Spleen (tissue), 11 donors: ENCODE measurements at regions not wholly inside any gene's neighbourhood (a gene's known extent, or its start where the extent isn't known, plus 50 kb on each side); places are given as distances from the start of the nearest gene placed in this dataset.

Experiments used
- DNase-seq: peaks from one replicate; pipeline ENCODE4 v3.0.0-alpha.2; 2020
- H3K27ac ChIP-seq, 8 donors: fragments of 200-600 bp; sonication (generic) in 7 of 8; 1 replicate in 4 of 8; 2 replicates in 4 of 8; pipeline versions ENCODE4 v1.5.0 to v1.8.0; 2016 to 2021; ENCODE audit warnings: inconsistent platforms in 4 of 8, mild to moderate bottlenecking in 4 of 8, moderate library complexity in 1 of 8
- H3K27me3 ChIP-seq, 7 donors: fragments of 200-600 bp; sonication (generic) in 6 of 7; replicated peaks in 1 of 7; 1 replicate in 4 of 7; 2 replicates in 3 of 7; pipeline versions ENCODE4 v1.5.0 to v1.8.0; 2016 to 2021; ENCODE audit warnings: inconsistent platforms in 3 of 7, mild to moderate bottlenecking in 1 of 7
- H3K36me3 ChIP-seq, 6 donors: fragments of 200-600 bp; sonication (generic) in 5 of 6; 1 replicate in 4 of 6; 2 replicates in 2 of 6; pipeline versions ENCODE4 v1.5.0 to v1.8.0; 2016 to 2021; ENCODE audit warnings: inconsistent platforms in 2 of 6
- H3K4me1 ChIP-seq, 6 donors: fragments of 200-600 bp; sonication (generic) in 5 of 6; 1 replicate in 3 of 6; 2 replicates in 3 of 6; pipeline versions ENCODE4 v1.5.0 to v1.8.0; 2016 to 2021; ENCODE audit warnings: inconsistent platforms in 3 of 6
- H3K4me3 ChIP-seq, 8 donors: fragments of 200-600 bp; sonication (generic) in 7 of 8; 1 replicate in 4 of 8; 2 replicates in 4 of 8; pipeline versions ENCODE4 v1.5.0 to v1.8.0; 2016 to 2021; ENCODE audit warnings: inconsistent platforms in 4 of 8, mild to moderate bottlenecking in 4 of 8, moderate library complexity in 2 of 8
- H3K9me3 ChIP-seq, 8 donors: fragments of 200-600 bp; sonication (generic) in 7 of 8; 1 replicate in 4 of 8; 2 replicates in 4 of 8; pipeline versions ENCODE4 v1.5.0 to v1.8.0; 2016 to 2021; ENCODE audit warnings: inconsistent platforms in 4 of 8
- CTCF ChIP-seq, 11 experiments: fragments of 200-600 bp in 7 of 11; fragments of 450-650 bp in 4 of 11; sonication (generic) in 4 of 11; IDR thresholded peaks in 8 of 11; conservative IDR thresholded peaks in 3 of 11; 1 replicate in 7 of 11; 2 replicates in 4 of 11; pipeline versions ENCODE4 v1.4.0 to v1.8.0; 2016 to 2021; ENCODE audit warnings: antibody characterized with exemption in 11 of 11, inconsistent platforms in 4 of 11, mild to moderate bottlenecking in 1 of 11
- POLR2A ChIP-seq, 3 donors: fragments of 450-650 bp; IDR thresholded peaks; one replicate each; pipeline ENCODE4 v1.5.1; 2017; ENCODE audit warnings: antibody characterized with exemption in 3 of 3, mild to moderate bottlenecking in 1 of 3
- POLR2AphosphoS5 ChIP-seq, 3 donors: sonication (generic); formaldehyde crosslinking; IDR thresholded peaks; one replicate each; pipeline ENCODE4 v1.5.1; 2017; ENCODE audit warnings: antibody characterized with exemption in 3 of 3
- WGBS, 5 donors: extraction: QIAGEN DNeasy Blood & Tissue Kit in 3 of 5; methylation state at CpG; one replicate each; pipeline versions ENCODE4 v1.1.5 to v1.1.7; 2013 to 2018; 5-methylcytosine and 5-hydroxymethylcytosine counted together
- intact Hi-C: fragments of 100-400 bp; cut with DNase I; formaldehyde crosslinking; loops from one replicate; pipeline ENCODE4 v1.15.0; 2023; ENCODE audit warnings: low total_unique reads
- donor health status: healthy with polysubstance abuse.
- donor health status: DM: no; HTN: no; CAD: no; lungs with moderate emphysema.
- donor health status: DM: no; HTN: no; CAD: no.
- donor health status: Bipolar disorder and iron deficiency.
- donor health status: healthy.
- donor health status: DM: no; HTN: no; CAD: no.
- donor health status: DM: yes; HTN: yes; CAD: no.

- H3K27ac ChIP-seq, result no peak overlapping the region
- H3K4me1 ChIP-seq, result peaks cover 0 to 18% (median 4%) of the 10 kb centered on the region in 6 donors
- H3K9me3 ChIP-seq, result no peaks in the 10 kb centered on the region
- H3K36me3 ChIP-seq, result no peaks in the 10 kb centered on the region
- peak; percentile 60 for DNase-seq
- no peak overlapping the region for H3K4me3 ChIP-seq
- H3K27me3 ChIP-seq, result no peaks in the 10 kb centered on the region
- TF ChIP-seq CTCF (IDR thresholded peaks at IDR 0.05 in 8 of 11, conservative IDR thresholded peaks at IDR 0.05 in 3 of 11) (no peak), POLR2AphosphoS5 (IDR thresholded peaks at IDR 0.05) (no peak), POLR2A (IDR thresholded peaks at IDR 0.05) (no peak)
- 88 to 93% (median 89%) methylated on average over 28 to 29 of the region's 29 CpGs for WGBS, 5 donors
- intact Hi-C loops, result no loop called here
Observed at GRCh38 chr17:83178533-83179304, 99.3 kb downstream of the METRNL start.

- 84 to 91% (median 88%) methylated on average over 12 of the region's 12 CpGs for WGBS, 5 donors
- Histone ChIP-seq H3K36me3 (no peaks in the 10 kb centered on the region), H3K4me3 (no peak overlapping the region), H3K9me3 (no peaks in the 10 kb centered on the region), H3K27ac (no peak overlapping the region), H3K27me3 (no peaks in the 10 kb centered on the region), H3K4me1 (peaks cover 0 to 16% (median 4%) of the 10 kb centered on the region in 6 donors)
- no peak for DNase-seq
- TF ChIP-seq POLR2AphosphoS5 (IDR thresholded peaks at IDR 0.05), result no peak
- no peak for TF ChIP-seq POLR2A (IDR thresholded peaks at IDR 0.05)
- no peak for TF ChIP-seq CTCF (IDR thresholded peaks at IDR 0.05 in 8 of 11, conservative IDR thresholded peaks at IDR 0.05 in 3 of 11)
- intact Hi-C loops, result no loop called here
Observed at GRCh38 chr17:83179374-83179773, 100.0 kb downstream of the METRNL start.

- WGBS, 5 donors, result 87 to 96% (median 93%) methylated on average over 9 of the region's 9 CpGs
- Histone ChIP-seq H3K9me3 (no peaks in the 10 kb centered on the region), H3K36me3 (no peaks in the 10 kb centered on the region), H3K4me1 (peaks cover 0 to 12% (median 1%) of the 10 kb centered on the region in 6 donors), H3K27me3 (no peaks in the 10 kb centered on the region), H3K27ac (no peak overlapping the region), H3K4me3 (no peak overlapping the region)
- TF ChIP-seq CTCF (IDR thresholded peaks at IDR 0.05 in 8 of 11, conservative IDR thresholded peaks at IDR 0.05 in 3 of 11), result no peak
- no peak for TF ChIP-seq POLR2A (IDR thresholded peaks at IDR 0.05)
- no peak for TF ChIP-seq POLR2AphosphoS5 (IDR thresholded peaks at IDR 0.05)
- intact Hi-C loops, result no loop called here
- no peak for DNase-seq
Observed at GRCh38 chr17:83179811-83180210, 100.4 kb downstream of the METRNL start.

- WGBS, 5 donors, result 91 to 95% (median 95%) methylated on average over 25 of the region's 25 CpGs
- no peak for DNase-seq
Observed at GRCh38 chr17:83180264-83180995, 101.0 kb downstream of the METRNL start.

More at GRCh38 chr17:83180264-83180995, 101.0 kb downstream of the METRNL start:
- H3K9me3 ChIP-seq, result no peaks in the 10 kb centered on the region
- peaks cover 0 to 6% (median 0%) of the 10 kb centered on the region in 6 donors for H3K4me1 ChIP-seq
- no peaks in the 10 kb centered on the region for H3K27me3 ChIP-seq
- H3K36me3 ChIP-seq, result no peaks in the 10 kb centered on the region
- TF ChIP-seq CTCF (IDR thresholded peaks at IDR 0.05 in 8 of 11, conservative IDR thresholded peaks at IDR 0.05 in 3 of 11), result no peak
- TF ChIP-seq POLR2A (IDR thresholded peaks at IDR 0.05), result no peak
- no peak for TF ChIP-seq POLR2AphosphoS5 (IDR thresholded peaks at IDR 0.05)
- no peak overlapping the region for H3K4me3 ChIP-seq
- no peak overlapping the region for H3K27ac ChIP-seq
- intact Hi-C loops, result no loop called here
